OCI-M1 (cell line): ENCODE measurements at regions not wholly inside any gene's neighbourhood (a gene's known extent, or its start where the extent isn't known, plus 50 kb on each side); places are given as distances from the start of the nearest gene placed in this dataset.

Source experiments
- DNase-seq: peaks from one replicate; lab custom pipeline; 2025; lab: John Stamatoyannopoulos, UW

DNA sequence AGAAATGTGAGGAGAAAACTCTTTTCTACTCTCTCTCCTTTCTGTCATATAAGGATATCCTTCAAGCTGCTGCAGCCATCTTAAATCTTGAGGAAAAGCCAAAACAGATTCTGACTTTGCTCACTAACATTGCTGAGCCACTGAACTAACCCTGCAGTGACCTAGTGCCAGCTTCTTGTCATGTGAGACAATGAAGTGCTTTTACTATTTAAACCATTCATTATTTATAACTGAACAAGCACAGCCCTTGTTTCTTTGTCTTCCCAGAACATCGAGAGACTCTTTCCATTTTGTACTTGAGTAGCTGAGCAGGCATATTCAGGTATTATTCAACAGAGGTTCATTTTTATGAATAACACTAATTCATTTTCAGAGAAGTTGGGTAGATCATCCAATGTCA, 455.0 kb upstream of the TMPO start:
- no peak for DNase-seq

DNA sequence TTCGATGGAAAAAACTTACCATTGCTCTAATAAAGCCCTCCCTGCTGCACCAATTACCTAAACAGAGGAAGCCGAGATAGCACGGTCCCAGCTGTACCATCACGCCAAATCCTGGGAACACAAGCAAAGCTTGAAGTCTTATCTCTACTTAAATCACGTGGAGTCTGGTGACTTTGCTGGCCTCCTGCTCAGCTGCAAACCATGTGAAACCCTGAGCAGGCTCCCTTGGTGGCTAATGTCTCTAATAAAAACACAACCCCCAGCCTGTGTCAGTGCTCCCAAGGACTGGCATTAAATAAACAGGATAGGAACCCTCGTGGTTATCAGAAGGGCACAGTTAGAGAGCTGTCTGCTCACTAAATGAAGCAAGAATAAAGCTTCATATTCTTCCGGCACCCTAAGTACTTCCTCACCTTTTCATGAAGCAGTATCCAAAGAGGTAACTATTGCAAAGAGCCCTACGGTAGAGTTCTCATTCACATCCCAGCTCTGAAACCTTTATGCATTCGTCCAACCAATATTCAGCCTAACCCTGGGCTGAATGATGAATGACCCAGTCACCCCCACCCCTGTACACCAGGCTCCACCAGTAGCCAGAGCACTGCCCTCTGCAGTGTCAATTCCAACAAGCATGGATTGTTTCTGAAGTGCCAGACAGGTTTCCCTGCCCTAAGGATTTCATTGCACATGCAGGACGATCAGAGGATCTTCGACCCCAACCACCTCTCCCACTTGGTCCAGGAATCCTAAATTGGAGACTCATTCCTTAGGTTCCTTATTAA, 452.7 kb upstream of the TMPO start:
- no peak for DNase-seq

DNA sequence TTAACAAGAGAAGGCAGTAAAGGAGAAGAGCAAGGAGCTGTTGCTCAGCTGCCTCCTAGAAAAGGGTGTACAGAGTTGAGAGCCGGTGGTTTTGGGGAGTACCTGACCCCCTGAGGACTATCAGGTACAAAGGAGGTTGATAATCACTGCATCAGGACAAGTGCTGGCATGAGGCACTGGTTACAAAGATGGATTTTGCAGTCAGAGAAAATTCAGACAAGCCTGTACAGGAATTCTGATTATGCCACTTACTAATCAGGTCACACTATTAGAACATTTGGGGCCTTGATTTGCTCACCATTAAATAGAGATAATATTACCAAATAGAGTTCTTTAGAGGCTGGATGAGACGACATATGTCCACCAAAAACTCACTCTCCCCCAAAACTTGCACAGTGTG, 450.9 kb upstream of the TMPO start:
- DNase-seq: no peak

DNA sequence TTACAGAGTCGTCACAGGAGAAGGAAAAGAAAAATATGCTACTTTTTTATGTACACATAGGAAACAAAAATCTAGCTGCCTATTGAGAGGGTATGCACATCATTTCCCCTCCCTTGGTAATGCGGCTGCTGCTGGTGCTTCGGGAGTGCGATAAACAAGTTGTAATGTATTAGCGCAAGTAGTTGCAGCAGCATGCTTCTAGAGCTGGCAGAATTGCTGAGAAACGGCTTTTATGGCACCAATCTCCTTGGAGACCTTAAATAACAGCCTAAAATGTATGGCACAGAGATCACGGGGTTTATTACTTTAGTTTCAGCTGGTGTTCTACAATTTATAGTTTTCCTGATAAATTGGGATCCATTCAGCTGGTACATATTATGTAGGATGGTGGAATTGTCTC, 447.6 kb upstream of the TMPO start:
- DNase-seq: no peak

DNA sequence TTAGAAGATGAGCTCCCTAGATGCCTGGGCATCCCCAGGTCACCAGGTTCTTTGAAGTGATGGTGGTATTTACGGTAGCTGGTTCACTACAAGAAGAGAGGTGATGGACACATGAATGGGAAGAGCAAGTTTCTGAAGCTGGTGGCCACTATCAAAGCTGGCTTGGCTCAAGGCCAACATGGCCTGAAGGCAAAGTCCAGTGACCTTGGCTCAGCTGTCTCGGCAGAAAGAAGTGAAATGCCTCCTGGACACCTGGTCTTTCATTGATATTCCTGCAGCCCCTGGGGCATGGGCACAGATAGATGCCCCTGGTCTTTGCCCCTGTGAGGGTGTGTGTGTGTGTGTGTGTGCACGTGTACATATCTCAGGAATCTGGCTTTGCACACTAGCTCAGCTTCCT, 441.8 kb upstream of the TMPO start:
- no peak for DNase-seq

DNA sequence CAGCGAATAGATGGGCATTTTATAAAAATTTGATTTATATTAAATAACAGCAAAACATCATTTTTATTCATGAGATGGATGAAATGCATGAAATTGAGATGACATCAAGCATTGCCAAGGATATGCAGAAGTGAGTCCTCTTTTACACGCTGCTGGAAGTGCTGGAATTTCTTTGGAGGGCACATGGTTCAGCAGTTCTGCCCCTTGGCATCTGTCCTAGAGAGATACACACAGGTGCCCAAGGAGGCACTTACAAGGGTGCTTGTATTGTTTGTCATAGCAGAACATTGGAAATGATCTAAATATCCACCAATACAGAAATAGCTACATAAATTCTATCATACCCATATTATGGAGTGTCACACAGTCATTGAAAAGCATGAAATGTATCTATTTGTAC, 441.1 kb upstream of the TMPO start:
- no peak for DNase-seq

DNA sequence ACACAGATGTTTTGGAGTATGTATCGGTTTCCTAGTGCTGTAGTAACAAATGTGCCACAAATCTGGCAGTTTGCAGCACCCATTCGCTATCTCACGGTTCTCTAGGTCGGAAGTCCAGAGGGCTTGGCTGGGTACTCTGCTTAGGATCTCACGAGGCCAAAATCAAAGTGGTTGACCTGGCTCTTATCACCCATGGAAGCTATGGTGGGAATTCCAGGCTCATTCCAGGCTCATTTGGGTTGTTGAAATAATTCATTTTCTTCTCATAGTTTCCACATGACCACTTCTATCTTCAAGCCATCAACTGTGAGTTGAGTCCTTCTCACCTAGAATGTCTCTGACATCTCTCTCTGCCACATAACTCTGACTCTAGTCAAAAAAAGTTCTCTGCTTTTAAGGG, 431.0 kb upstream of the TMPO start:
- no peak for DNase-seq

DNA sequence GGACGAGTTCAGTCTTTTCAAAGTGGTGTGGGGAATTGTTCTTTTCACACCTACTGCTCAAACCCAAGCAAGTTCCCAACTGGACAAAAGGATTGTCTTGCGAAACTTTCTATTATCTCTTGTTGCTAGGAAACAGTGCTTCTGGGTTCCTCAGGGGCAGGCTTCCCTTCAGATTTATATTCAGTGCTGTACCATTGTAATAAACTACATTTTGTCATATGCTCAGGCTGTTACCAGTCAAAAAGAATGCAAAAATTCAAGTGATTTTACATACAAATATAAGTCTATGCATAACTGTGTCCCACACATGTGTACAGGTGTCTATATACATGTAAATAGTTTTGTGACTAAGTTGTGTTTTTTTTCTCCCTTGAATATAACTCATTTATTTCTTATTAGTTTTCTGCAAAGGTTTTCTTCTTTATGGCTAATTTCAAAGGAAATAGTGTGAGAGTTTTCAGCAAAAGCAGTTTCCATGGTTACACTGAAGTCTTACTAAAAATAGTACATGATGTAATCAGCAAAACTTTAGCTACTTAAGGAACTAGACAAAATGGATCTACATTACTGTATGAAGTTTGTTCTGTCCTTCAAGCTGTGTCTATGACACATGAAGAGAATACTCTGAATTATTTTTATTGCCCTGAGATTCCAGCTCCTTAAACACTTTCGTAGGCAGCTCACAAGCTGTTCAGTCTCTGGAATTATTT, 430.2 kb upstream of the TMPO start:
- DNase-seq: no peak

DNA sequence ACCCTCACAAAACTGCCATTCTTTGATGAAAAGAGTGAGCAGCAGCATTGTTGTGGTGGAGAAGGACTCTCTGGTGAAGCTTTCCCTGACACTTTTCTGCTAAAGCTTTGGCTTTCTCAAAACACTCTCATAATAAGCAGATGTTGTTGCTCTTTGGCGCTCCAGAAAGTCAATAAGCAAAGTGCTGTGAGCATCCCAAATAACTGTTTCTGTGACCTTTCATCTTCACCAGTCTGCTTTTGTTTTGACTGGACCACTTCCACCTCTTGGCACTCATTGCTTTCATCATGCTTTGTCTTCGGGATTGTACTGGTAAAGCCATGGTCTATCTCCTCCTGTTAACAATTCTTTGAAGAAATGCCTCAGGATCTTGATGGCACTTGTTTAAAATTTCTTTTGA, 424.7 kb upstream of the TMPO start:
- no peak for DNase-seq

DNA sequence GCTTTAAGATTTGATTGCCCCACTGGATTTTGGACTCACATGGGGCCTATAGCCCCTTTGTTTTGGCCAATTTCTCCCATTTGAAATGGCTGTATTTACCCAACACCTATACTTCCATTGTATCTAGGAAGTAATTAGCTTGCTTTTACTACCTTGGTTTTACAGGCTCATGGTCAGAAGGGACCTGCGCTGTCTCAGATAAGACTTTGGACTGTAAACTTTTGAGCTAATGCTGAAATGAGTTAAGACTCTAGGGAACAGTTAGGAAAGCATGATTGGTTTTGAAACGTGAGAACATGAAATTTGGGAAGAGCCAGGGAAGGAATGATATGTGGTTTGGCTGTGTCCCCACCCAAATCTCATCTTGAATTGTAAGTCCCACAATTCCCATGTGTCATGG, 419.0 kb upstream of the TMPO start:
- DNase-seq: no peak

DNA sequence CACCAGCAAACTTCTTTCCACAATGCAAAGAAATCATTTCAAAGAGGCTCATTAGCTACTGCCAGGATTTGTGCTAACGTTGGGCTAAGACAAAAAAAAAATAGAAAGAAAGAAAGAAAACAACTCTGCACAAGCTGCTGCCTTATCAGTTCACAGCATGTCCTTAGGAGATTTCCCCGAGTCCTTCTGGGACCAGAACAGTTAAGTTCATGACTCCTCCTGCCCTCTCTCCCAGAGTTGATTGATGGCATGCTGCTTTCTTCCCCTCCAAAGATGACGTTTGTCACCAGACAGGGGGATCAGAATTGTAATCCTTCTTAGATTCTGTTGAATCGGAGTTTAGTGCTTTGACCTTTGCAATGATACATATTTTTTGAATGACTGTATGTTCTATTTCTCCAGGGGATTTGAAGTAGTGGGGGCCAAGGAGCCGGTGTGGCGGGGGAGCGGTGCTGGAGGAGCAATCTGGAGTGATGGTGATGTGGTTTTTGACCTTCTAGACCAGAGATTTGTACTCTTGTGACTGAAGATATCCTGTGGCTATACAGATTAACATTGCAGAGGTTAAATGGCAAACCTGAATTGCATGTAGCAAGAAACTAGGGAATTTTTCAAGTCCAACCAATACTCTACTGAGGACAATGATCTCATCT, 409.2 kb upstream of the TMPO start:
- peak; percentile 8 for DNase-seq

DNA sequence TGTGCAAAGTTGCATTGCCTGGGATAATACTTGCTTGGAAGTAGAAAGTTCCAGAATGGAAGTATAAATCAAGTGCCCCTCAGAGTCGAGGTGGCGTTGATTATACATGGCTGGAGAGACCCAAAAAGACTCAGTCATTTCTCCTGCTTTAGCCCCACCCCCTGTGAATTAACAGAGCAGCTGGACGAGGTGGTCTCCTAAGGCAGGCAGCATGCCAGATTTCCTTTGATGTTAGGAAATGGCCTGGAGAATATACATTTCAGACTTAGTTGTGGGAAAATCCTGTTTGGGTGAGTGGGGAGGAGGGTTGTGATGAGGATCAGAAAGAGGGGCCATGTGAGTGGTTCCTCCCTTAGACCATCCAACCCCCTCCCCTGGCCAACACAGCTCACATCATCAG, 406.1 kb upstream of the TMPO start:
- DNase-seq: no peak

DNA sequence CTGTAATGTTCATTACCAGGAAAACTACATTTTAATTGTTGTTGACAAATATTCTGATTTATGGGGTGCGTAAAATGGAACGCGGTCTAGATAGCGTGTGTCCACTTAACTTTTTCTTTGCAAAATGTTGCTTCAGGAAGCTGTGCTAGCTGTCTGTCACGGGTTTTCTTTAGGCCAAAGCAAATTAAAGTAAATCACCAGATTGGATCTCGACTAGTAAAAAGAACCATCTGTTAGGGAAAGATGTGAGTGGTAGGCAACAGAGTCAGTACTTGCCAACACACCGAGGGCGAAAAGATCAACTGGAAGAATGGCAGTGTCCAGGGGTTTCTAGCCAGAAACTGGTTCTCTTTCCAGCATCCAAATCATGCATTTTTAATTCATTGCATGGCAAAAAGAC, 404.9 kb upstream of the TMPO start:
- no peak for DNase-seq

DNA sequence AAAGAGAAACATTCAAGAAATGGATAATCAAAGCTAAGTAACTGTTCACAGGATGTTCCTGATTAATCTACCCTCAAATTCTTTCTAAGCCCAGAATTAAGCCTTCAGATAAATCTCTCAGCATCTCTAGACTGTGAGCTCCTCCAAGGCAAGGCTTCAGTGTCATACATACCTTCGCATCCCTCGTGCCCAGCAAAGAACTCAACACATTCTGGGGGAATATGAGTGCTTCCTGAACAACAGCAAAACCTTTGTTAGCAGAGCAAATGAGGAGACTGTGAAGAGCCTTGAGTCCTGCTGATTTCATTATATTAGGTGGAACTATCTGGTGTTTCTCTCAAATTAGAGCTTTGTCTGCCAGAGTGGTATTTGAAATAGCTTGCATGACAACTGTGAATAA, 401.8 kb upstream of the TMPO start:
- no peak for DNase-seq

DNA sequence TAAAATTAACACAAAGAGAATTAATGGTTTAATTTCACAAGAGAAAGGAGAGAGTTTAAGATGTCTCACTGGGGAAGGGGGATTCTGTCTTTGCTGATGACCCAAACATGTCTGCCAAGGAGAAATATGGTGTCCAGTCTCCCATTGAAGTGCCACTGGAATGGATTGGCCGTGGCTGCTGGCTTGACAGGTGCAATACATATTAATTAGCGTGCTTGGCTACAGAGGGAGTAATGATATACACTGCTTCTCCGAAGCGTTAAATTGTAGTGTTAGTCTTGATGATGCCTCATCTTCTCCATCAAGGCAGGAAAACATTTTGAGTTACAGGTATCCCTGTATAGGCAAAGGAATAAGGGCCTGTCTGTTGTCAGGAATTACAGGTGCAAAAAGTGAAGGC, 393.4 kb upstream of the TMPO start:
- DNase-seq: no peak

DNA sequence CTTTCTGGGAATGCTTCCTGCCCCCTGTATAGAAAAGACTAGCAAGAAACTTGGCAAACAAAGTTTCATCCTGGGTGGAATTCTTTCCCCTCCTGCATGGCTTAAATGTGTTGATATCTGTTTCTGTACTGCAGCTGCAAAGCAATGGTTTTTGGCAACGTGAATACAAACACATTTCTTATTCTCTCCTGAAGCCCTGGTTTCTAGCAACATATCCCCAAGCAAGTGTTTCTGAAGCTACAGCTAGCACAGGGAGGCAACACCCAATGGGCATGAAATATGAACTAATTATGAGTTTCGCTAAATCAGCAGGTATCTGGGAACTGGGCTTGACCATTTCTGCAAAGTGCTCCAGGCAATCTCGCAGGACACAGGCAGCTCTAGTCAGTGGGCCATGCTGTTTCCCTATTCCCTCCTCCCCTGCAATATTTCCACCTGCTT, 392.3 kb upstream of the TMPO start:
- DNase-seq: no peak

DNA sequence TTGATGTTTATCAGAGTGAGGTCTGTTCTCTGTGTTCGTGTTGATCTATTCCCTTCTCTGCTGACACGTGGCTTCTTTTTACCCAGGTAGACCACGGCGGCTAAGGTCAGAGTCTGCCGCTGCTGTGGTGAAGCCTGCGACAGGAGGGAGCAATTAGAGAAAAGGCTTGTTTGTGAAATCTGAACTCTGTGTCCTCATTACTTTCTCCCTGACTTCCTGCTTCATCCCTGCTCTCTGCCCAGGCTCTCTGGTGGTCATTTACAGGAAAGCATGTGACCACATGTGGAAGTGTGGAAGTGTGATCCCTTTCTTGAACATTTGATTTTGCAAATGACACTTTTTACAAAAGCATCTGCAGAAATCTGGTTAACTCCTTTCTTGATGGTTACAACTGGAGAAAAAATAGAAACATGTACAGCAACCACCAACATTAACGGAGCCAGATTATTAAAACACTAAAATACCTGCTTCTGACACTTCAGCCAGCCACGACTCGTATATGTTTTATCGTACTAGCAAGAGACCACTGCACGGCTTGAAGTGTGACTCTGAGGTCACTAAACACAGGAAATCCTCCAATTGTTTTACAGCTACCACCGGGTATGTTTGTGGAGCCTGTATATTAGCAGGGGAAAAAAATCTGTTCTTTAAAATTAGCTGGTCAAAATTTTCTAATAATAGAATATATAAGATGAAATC, 388.6 kb upstream of the TMPO start:
- DNase-seq: peak; percentile 6

DNA sequence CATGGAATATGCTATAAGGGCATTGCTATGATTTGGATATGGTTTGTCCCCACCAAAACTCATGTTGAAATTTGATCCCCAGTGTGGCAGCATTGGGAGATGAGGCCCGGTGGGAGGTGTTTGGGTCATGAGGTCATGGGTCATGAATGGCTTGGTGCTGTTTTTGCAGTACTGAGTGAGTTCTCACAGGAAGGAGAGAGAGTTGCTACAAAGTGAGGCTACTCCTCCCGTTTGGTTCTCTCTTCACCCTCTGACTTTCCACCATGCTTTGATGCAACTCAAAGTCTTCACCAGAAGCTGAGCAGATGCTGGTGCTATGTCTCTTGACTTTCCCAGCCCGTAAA, 388.1 kb upstream of the TMPO start:
- DNase-seq: no peak

DNA sequence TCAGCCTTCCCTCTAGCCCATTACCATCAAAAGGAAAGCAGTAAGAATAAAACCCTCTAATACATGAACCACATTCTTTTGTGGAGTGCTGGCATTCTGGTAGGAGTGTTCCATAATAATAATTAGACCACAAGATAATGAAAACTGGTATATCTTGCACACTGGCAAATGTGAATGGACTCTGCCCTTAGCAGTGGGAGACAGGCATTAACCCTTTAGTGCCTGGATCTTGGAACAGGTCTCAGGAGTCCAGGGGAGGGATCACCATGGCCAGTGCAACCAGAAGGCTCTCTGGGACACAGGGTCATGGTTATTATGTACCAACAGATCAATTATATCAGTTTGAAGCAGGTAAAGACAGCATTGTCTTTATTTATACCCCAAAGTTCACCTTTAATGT, 387.5 kb upstream of the TMPO start:
- DNase-seq: no peak

DNA sequence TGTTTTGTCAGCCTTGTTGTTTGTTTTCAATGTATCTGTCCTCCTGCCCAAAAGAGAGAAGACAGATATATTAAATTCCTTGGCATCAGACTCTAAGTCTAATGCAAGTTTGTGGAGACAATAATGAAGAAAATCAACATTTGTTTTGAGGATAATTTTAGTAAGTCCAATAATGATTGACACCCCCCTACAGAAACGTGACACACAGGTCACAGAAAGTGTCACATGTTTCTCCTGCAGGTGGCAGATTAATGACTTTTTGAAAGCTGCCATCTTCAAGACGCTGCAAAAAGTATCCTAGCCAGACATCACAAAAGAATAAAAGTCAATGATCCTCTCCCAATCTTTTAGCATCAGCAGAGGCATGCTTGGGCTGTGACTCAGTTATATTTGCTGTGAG, 378.8 kb upstream of the TMPO start:
- no peak for DNase-seq

DNA sequence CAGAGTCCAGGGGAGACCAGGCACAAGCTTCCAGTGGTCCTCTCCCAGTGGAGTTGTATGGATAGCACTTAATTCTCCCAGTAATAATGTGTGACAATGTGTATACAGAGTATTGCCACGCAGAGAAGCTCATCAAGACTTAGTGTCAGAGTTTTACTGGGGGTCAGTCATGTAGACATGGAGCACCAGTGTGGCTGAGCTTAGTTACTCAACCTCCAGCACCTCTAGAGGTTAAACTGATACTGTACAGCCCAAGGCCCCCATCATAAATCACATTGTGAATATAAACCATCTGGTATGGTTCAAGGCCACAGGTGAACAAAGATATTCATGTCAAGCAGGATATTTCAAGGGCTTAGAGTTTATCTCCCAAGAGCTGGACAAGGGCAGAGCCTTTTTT, 378.1 kb upstream of the TMPO start:
- DNase-seq: no peak

DNA sequence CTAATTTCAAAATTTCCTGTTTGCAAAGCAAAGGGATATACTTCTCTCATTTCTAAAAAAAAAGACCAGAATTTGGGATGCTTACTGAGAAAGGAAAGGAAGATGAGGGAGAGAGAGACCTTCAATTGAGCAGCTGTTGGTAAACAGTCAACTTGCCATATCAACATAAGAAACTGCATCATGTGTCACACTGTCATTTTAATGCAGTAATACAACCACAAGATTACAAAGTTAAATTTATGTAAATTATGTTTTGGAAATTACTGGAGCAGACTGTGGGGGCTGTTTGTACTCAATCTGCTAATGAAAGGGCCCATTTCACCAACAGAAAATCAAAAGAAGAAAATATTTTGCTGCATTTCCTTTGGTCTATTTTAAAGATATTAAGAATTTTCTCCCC, 370.4 kb upstream of the TMPO start:
- no peak for DNase-seq

DNA sequence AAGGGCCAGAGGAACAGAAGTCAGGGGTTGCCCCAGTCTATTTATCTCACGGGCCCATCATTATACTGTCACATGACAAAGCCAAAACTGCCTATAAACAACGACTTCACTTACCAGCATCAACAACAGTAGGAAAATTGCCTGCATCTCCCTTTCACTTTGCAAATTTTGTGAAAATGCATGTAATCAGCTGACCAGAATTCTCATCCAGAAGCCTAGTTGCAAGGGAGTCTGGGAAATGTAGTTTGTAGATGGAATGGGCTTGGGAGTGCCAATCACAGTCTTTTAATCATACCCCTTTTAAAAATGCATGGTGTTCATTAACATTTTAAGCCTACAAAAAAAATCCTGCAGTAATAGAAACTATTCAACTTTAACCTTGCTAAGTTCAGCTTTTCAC, 369.3 kb upstream of the TMPO start:
- DNase-seq: peak; percentile 58
